ENCODE measurements at regions not wholly inside any gene's neighbourhood (a gene's known extent, or its start where the extent isn't known, plus 50 kb on each side); places are given as distances from the start of the nearest gene placed in this dataset.

- H3K9me3 ChIP-seq (ENCODE audit: control insufficient read depth, insufficient read depth, low read length): no peaks in the 10 kb centered on the region; the same call in 1 of the 2 replicates
- H3K4me1 ChIP-seq (ENCODE audit: control insufficient read depth, low read length): no peaks in the 10 kb centered on the region
- no peaks in the 10 kb centered on the region for H3K36me3 ChIP-seq (ENCODE audit: control insufficient read depth, low read length)
- TF ChIP-seq CTCF (IDR thresholded peaks at IDR 0.05; ENCODE audit: low read depth, low read length, poor library complexity, severe bottlenecking) (no peak), EZH2phosphoT487 (IDR thresholded peaks at IDR 0.05; ENCODE audit: borderline replicate concordance, low read length) (no peak)
- H3K27ac ChIP-seq (ENCODE audit: low read depth, low read length): no peak overlapping the region
- H3K79me2 ChIP-seq (ENCODE audit: control insufficient read depth, low read length): no peaks in the 10 kb centered on the region
- H3K27me3 ChIP-seq (ENCODE audit: control insufficient read depth, low read length): peaks cover 2% of the 10 kb centered on the region
- H3F3A ChIP-seq (ENCODE audit: control insufficient read depth, insufficient read depth): no peaks in the 10 kb centered on the region
- H3K9me2 ChIP-seq (replicated peaks; ENCODE audit: control insufficient read depth, low read length): no peaks in the 10 kb centered on the region
- H4K20me1 ChIP-seq (ENCODE audit: control insufficient read depth, insufficient read depth, low read depth, low read length): no peaks in the 10 kb centered on the region
- no peak overlapping the region for H3K4me2 ChIP-seq (ENCODE audit: low read length)
- H3K4me3 ChIP-seq (ENCODE audit: low read length): no peak overlapping the region
These were observed 393.7 kb upstream of the RAB6C start for GRCh38 chr2:129585760-129586159.

- no peaks in the 10 kb centered on the region for H3K79me2 ChIP-seq (ENCODE audit: control insufficient read depth, low read length)
- H3K9me3 ChIP-seq (ENCODE audit: control insufficient read depth, insufficient read depth, low read length): no peaks in the 10 kb centered on the region; the same call in 1 of the 2 replicates
- no peak for TF ChIP-seq EZH2phosphoT487 (IDR thresholded peaks at IDR 0.05; ENCODE audit: borderline replicate concordance, low read length)
- TF ChIP-seq CTCF (IDR thresholded peaks at IDR 0.05; ENCODE audit: low read depth, low read length, poor library complexity, severe bottlenecking): no peak
- no peak overlapping the region for H3K4me3 ChIP-seq (ENCODE audit: low read length)
- H3K4me2 ChIP-seq (ENCODE audit: low read length): no peak overlapping the region
- no peaks in the 10 kb centered on the region for H3K36me3 ChIP-seq (ENCODE audit: control insufficient read depth, low read length)
- H3K27me3 ChIP-seq (ENCODE audit: control insufficient read depth, low read length): peaks cover 2% of the 10 kb centered on the region
- no peaks in the 10 kb centered on the region for H3K4me1 ChIP-seq (ENCODE audit: control insufficient read depth, low read length)
- H3K9me2 ChIP-seq (replicated peaks; ENCODE audit: control insufficient read depth, low read length): no peaks in the 10 kb centered on the region
- no peaks in the 10 kb centered on the region for H3F3A ChIP-seq (ENCODE audit: control insufficient read depth, insufficient read depth)
- H3K27ac ChIP-seq (ENCODE audit: low read depth, low read length): no peak overlapping the region
- no peaks in the 10 kb centered on the region for H4K20me1 ChIP-seq (ENCODE audit: control insufficient read depth, insufficient read depth, low read depth, low read length)
These were observed 391.9 kb upstream of the RAB6C start for GRCh38 chr2:129587426-129588064.

GRCh38 chr2:129604560-129604959 is 374.9 kb upstream of the RAB6C start:
- Histone ChIP-seq H3K4me2 (ENCODE audit: low read length) (no peak overlapping the region), H3K9me3 (ENCODE audit: control insufficient read depth, insufficient read depth, low read length) (no peaks in the 10 kb centered on the region), H3K4me3 (ENCODE audit: low read length) (no peak overlapping the region), H3K36me3 (ENCODE audit: control insufficient read depth, low read length) (no peaks in the 10 kb centered on the region), H3K79me2 (ENCODE audit: control insufficient read depth, low read length) (no peaks in the 10 kb centered on the region), H3K27me3 (ENCODE audit: control insufficient read depth, low read length) (no peaks in the 10 kb centered on the region), H3K27ac (ENCODE audit: low read depth, low read length) (no peak overlapping the region), H3K9me2 (replicated peaks; ENCODE audit: control insufficient read depth, low read length) (no peaks in the 10 kb centered on the region), H3K4me1 (ENCODE audit: control insufficient read depth, low read length) (no peaks in the 10 kb centered on the region), H3F3A (ENCODE audit: control insufficient read depth, insufficient read depth) (no peaks in the 10 kb centered on the region), H4K20me1 (ENCODE audit: control insufficient read depth, insufficient read depth, low read depth, low read length) (no peaks in the 10 kb centered on the region)
- TF ChIP-seq CTCF (IDR thresholded peaks at IDR 0.05; ENCODE audit: low read depth, low read length, poor library complexity, severe bottlenecking): no peak
- no peak for TF ChIP-seq EZH2phosphoT487 (IDR thresholded peaks at IDR 0.05; ENCODE audit: borderline replicate concordance, low read length)

Measured in DOHH2 (cell line).